ENCODE measurements at regions not wholly inside any gene's neighbourhood (a gene's known extent, or its start where the extent isn't known, plus 50 kb on each side); places are given as distances from the start of the nearest gene placed in this dataset.

DNA sequence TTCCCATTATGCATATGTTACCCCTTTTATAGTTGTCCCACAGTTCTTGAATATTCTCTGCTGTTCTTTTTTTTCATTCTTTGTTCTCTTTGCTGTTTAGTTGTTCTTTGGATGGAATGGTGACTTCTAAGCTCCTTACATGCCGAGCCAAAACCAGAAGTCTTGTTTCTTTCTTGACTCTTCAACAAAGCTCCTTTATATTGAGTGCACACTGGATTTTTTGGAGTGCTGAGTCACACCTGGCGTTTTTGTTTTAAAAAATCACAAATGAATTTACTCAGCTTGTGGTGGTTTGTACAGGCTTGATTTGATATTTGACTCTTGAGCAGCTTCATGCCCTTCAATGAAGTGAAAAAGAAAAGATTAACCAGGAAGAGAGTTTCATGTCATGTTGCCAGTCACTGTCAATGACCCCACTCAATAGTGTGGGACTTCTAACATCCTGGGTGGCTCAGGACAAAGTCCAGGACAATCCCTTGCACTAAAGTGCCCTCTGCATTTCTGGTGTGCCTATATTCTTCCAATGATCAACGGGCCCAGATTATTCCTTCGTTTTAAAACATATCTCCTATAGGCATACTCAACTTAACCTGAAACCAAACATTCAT lies 112.4 kb upstream of the SLC38A4 start:
- WGBS, 2 donors: 64 to 68% methylated on average over 4 of the region's 4 CpGs
- H3K4me1 ChIP-seq: no peaks in the 10 kb centered on the region
- H3K4me3 ChIP-seq: no peak overlapping the region
- no peaks in the 10 kb centered on the region for H3K27me3 ChIP-seq
- no peak overlapping the region for H3K27ac ChIP-seq
- intact Hi-C loops (cut with DNase I): no loop called here
- ATAC-seq (no peak), DNase-seq (no peak)
- TF ChIP-seq POLR2A (IDR thresholded peaks at IDR 0.05) (no peak), CTCF (IDR thresholded peaks at IDR 0.05) (no peak)
- no peaks in the 10 kb centered on the region for H3K36me3 ChIP-seq (replicated peaks in 1 of 2; ENCODE audit: insufficient read depth in 1 of 2, low read depth in 2 of 2)
- no peaks in the 10 kb centered on the region for H3K9me3 ChIP-seq

DNA sequence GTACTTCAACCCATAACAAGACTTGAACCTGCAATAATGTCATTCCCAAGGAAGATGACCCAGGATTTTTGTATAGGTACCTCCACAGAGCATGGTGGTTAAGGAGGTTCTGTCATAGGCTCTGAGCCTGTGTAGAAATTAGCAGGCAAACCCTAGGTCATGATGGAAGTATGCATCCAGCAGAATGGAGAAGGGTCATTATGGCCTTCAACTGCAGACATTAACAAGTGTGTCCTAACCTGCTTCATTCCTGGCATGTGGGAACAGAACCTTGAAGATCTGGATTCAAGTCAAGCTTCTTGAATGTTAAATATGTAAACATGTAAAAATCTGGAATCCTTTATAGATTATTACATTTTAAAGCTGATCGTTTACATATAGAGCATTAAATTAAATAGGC lies 116.2 kb upstream of the SLC38A4 start:
- DNase-seq: no peak
- Histone ChIP-seq H3K27me3 (no peaks in the 10 kb centered on the region), H3K36me3 (replicated peaks in 1 of 2; ENCODE audit: insufficient read depth in 1 of 2, low read depth in 2 of 2) (no peaks in the 10 kb centered on the region), H3K4me3 (no peak overlapping the region), H3K9me3 (no peaks in the 10 kb centered on the region), H3K4me1 (no peaks in the 10 kb centered on the region), H3K27ac (no peak overlapping the region)
- TF ChIP-seq POLR2A (IDR thresholded peaks at IDR 0.05) (no peak), CTCF (IDR thresholded peaks at IDR 0.05) (no peak)
- intact Hi-C loops (cut with DNase I): no loop called here
- ATAC-seq: no peak
- WGBS, 2 donors: 36 to 38% methylated on average over 1 of the region's 1 CpG

DNA sequence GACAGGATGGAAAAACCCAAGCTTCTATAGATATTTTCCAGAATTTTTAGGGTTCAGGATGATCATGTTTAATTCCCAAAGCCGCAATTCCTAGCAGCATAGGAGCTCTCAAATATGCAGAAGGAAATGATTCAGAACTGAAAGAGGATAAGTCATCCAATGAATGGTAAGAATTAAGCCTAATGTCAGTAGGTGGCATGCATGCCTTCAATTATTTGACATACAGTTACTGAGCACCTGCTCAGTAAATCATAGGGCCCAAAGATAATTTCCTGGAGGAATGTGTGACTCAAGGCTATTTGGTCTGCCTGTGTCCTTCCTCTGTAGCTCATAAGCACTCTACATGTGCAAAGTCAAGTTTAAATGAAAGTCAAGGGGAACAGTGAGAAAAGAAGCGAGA lies 116.8 kb upstream of the SLC38A4 start:
- no peaks in the 10 kb centered on the region for H3K4me1 ChIP-seq
- no peaks in the 10 kb centered on the region for H3K36me3 ChIP-seq (replicated peaks in 1 of 2; ENCODE audit: insufficient read depth in 1 of 2, low read depth in 2 of 2)
- no peaks in the 10 kb centered on the region for H3K27me3 ChIP-seq
- 95 to 100% methylated on average over 2 of the region's 2 CpGs for WGBS, 2 donors
- DNase-seq (no peak), ATAC-seq (no peak)
- no peak overlapping the region for H3K4me3 ChIP-seq
- no peaks in the 10 kb centered on the region for H3K9me3 ChIP-seq
- intact Hi-C loops (cut with DNase I): no loop called here
- no peak overlapping the region for H3K27ac ChIP-seq
- TF ChIP-seq CTCF (IDR thresholded peaks at IDR 0.05) (no peak), POLR2A (IDR thresholded peaks at IDR 0.05) (no peak)

DNA sequence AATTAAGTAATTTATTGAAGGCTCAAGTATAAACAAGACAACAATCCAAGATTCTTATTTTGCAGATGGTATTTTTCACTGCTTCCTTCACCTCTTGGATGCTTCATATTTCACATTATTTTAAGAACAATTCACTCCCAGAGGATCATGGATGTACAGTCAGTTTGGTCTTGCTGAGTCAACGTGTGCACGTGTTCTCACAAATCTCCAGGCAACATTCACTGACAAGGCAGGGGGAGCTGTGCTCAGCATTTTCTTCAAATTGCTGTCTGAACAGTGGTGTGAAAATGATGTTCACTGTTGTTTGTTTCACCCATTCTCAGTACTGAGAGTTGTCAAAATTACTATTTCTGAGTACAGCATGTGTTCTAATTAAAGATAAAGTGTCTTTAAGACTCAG lies 118.3 kb upstream of the SLC38A4 start:
- DNase-seq: peak in 2 of 4 donors; percentile 12 to 15
- Histone ChIP-seq H3K27ac (no peak overlapping the region), H3K9me3 (no peaks in the 10 kb centered on the region), H3K36me3 (replicated peaks in 1 of 2; ENCODE audit: insufficient read depth in 1 of 2, low read depth in 2 of 2) (no peaks in the 10 kb centered on the region), H3K4me3 (no peak overlapping the region), H3K27me3 (no peaks in the 10 kb centered on the region), H3K4me1 (no peaks in the 10 kb centered on the region)
- intact Hi-C loops (cut with DNase I): no loop called here
- 12% methylated on average over 2 of the region's 2 CpGs for WGBS, 2 donors
- ATAC-seq: no peak
- TF ChIP-seq POLR2A (IDR thresholded peaks at IDR 0.05) (no peak), CTCF (IDR thresholded peaks at IDR 0.05) (no peak)

DNA sequence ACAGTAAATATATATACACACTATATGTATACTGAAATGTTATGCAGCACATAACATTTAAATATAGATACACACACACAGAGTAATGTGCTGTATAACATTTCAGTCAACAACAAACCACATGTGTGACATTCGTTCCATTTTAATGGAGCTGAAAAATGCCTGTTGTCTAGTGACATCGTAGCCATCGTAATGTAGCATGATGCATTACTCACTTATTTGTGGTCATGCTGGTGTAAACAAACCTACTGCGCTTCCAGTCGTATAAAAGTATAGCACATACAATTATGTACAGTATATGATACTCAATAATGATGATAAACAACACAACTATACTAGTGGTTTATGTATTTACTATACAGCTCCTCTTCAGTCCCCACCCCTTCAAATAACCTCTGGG lies 119.0 kb upstream of the SLC38A4 start:
- Histone ChIP-seq H3K9me3 (no peaks in the 10 kb centered on the region), H3K36me3 (replicated peaks in 1 of 2; ENCODE audit: insufficient read depth in 1 of 2, low read depth in 2 of 2) (no peaks in the 10 kb centered on the region), H3K27me3 (no peaks in the 10 kb centered on the region), H3K27ac (no peak overlapping the region), H3K4me3 (no peak overlapping the region), H3K4me1 (no peaks in the 10 kb centered on the region)
- TF ChIP-seq POLR2A (IDR thresholded peaks at IDR 0.05) (no peak), CTCF (IDR thresholded peaks at IDR 0.05) (no peak)
- 86 to 88% methylated on average over 5 of the region's 5 CpGs for WGBS, 2 donors
- intact Hi-C loops (cut with DNase I): no loop called here
- no peak for ATAC-seq
- DNase-seq: no peak
